GM06990 (cell line): ENCODE measurements at regions not wholly inside any gene's neighbourhood (a gene's known extent, or its start where the extent isn't known, plus 50 kb on each side); places are given as distances from the start of the nearest gene placed in this dataset.
"Not testable (repeated sequence)": the region's sequence is repeated elsewhere in the genome, so short reads cannot be mapped to it uniquely, and the experiment has no call there.

Source experiments
- DNase-seq: peaks from one replicate; pipeline ENCODE4 v3.0.0-alpha.2; 2011; ENCODE audit not compliant: insufficient read length; ENCODE audit errors: extremely low read depth
- H3K27me3 ChIP-seq: replicated peaks from 2 replicates; pipeline ENCODE4 v1.6.0; 2011; ENCODE audit warnings: low read length; ENCODE audit not compliant: control insufficient read depth, insufficient read depth
- H3K36me3 ChIP-seq: 2 replicates; pipeline ENCODE4 v1.5.1; 2011; ENCODE audit warnings: low read length; ENCODE audit not compliant: control insufficient read depth, insufficient read depth
- H3K4me3 ChIP-seq: replicated peaks from 2 replicates; pipeline ENCODE4 v1.5.1; 2011; ENCODE audit warnings: low read depth, mild to moderate bottlenecking, control low read depth, low read length
- CTCF ChIP-seq: IDR thresholded peaks from 2 replicates; pipeline ENCODE4 v1.5.1; 2011; ENCODE audit warnings: low read length, control low read depth, mild to moderate bottlenecking, inconsistent platforms; ENCODE audit not compliant: insufficient read depth, poor library complexity, severe bottlenecking

- no peak overlapping the region for H3K4me3 ChIP-seq
- H3K27me3 ChIP-seq, result no peaks in the 10 kb centered on the region
- no peaks in the 10 kb centered on the region for H3K36me3 ChIP-seq
- no peak for TF ChIP-seq CTCF
- DNase-seq, result no peak
Observed at GRCh38 chr10:64659311-64659710, 1138.1 kb downstream of the REEP3 start.

- no peak for DNase-seq
Observed at GRCh38 chr10:64682043-64682442, 1160.8 kb downstream of the REEP3 start.

GRCh38 chr10:64690194-64690593 lies 1169.0 kb downstream of the REEP3 start:
- no peak for TF ChIP-seq CTCF
- DNase-seq, result no peak
- Histone ChIP-seq H3K4me3 (no peak overlapping the region), H3K36me3 (no peaks in the 10 kb centered on the region), H3K27me3 (no peaks in the 10 kb centered on the region)

More at GRCh38 chr10:64682043-64682442, 1160.8 kb downstream of the REEP3 start:
- no peaks in the 10 kb centered on the region for H3K27me3 ChIP-seq
- no peaks in the 10 kb centered on the region for H3K36me3 ChIP-seq
- H3K4me3 ChIP-seq, result no peak overlapping the region
- TF ChIP-seq CTCF, result no peak

GRCh38 chr10:64699244-64699643 lies 1178.0 kb downstream of the REEP3 start:
- TF ChIP-seq CTCF, result no peak

GRCh38 chr10:64702086-64702485 lies 1180.9 kb downstream of the REEP3 start:
- not testable (repeated sequence) for DNase-seq, H3K36me3 ChIP-seq, H3K4me3 ChIP-seq, H3K27me3 ChIP-seq

More at GRCh38 chr10:64699244-64699643, 1178.0 kb downstream of the REEP3 start:
- H3K36me3 ChIP-seq, result no peaks in the 10 kb centered on the region
- no peak overlapping the region for H3K4me3 ChIP-seq
- DNase-seq, result no peak
- H3K27me3 ChIP-seq, result no peaks in the 10 kb centered on the region

- Histone ChIP-seq H3K27me3 (no peaks in the 10 kb centered on the region), H3K4me3 (no peak overlapping the region), H3K36me3 (no peaks in the 10 kb centered on the region)
- DNase-seq, result no peak
- no peak for TF ChIP-seq CTCF
Observed at GRCh38 chr10:64708884-64709681, 1187.9 kb downstream of the REEP3 start.
